ENCODE measurements at regions not wholly inside any gene's neighbourhood (a gene's known extent, or its start where the extent isn't known, plus 50 kb on each side); places are given as distances from the start of the nearest gene placed in this dataset.

DNA sequence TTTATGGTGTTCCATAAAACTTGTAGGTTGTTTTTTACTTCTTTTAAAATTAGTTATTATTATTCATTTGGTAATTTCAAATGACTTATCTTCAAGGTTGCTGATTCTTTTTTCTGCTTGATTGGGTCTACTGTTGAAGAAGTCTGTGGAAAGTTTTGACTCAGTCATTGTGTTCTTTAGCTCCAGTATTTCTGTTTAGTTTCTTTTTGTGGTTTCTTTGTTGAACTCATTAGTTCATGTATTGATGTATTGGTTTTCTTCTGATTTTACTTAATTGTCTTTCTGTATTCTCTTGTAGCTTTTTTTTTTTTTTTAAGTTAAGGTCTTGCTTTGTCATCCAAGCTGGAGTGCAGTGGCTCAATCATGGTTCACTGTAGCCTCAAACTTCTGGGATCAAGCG, 345.4 kb upstream of the MEF2C start:
- H3K4me3 ChIP-seq (ENCODE audit: low read depth, low read length) = no peak overlapping the region
- TF ChIP-seq CTCF (IDR thresholded peaks at IDR 0.05; ENCODE audit: low read depth, low read length) = no peak

DNA sequence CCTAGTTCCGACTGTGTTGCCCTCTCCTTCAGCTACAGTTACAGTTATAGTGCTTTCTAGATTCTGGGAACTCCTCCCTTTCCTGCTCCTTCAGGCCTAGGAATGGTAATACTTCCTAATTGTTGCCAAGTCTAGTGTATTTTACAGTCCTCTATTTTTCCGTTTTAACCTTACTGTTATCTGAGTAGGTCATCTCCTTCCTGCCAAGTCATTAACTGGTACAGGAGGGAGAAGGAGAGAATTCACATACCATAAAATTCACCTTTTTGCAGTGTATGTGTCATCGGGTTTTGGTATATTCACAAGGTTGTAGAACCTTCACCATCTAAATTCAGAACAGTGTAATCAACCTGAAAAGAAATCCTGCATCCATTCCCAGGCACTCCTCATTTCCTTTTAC, 335.4 kb upstream of the MEF2C start:
- H3K4me3 ChIP-seq (ENCODE audit: low read depth, low read length) = no peak overlapping the region
- TF ChIP-seq CTCF (IDR thresholded peaks at IDR 0.05; ENCODE audit: low read depth, low read length) = no peak

DNA sequence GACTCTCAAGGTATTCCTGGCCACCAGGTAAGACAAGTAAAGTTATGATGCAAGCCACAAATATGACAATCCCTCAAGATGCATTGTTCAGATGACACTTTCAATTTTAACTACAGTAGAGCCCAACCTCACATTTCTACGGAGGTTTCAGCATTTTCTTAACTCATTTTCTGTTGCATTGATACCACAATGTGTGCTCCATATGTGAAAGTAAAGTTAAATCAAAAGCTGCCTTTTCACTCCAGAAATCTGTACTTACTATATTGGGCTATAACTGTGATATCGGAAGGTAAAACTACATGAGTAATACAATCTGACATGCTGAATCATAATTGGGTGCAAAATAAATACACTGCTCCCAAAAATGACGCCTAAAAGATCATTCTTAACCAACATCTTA, 333.6 kb upstream of the MEF2C start:
- no peak overlapping the region for H3K4me3 ChIP-seq (ENCODE audit: low read depth, low read length)
- TF ChIP-seq CTCF (IDR thresholded peaks at IDR 0.05; ENCODE audit: low read depth, low read length) = no peak

DNA sequence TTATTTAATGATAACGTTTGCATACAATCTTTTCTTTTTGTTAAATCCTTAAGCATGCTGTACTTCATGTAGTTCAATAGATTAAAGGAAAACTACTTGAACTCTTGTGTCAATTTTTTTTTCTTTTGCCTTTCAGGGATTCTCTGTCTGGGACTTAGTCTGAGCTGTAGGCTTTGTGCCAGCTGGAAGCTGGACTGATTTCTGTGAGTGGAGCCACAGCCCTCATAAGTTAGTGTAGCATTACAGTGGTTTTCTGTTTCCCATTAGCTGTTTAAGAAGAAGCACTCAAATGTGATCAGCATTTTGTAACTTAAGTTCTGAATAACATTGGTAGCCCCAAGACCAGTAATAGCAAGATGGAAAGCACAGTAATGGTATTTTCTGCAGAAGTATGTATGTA, 330.6 kb upstream of the MEF2C start:
- no peak overlapping the region for H3K4me3 ChIP-seq (ENCODE audit: low read depth, low read length)
- TF ChIP-seq CTCF (IDR thresholded peaks at IDR 0.05; ENCODE audit: low read depth, low read length) = no peak

DNA sequence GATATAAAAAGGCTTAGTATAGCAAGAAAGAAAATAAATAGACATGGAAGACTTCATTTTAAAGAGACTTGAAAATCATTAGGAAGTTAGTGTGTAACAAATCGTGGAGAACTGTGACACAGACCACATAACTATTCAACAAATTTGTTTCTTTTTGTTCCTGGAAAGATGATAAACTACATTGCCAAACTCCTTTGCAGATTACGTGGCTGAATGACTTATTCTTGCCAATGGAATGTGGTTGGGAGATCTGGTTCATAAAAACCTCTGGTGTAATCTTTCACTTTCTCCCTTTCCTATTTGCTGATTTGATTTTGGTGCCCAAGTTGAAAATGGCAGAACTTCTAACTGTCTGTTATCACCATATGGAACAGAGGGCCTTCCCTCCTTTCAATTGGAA, 328.9 kb upstream of the MEF2C start:
- no peak overlapping the region for H3K4me3 ChIP-seq (ENCODE audit: low read depth, low read length)
- TF ChIP-seq CTCF (IDR thresholded peaks at IDR 0.05; ENCODE audit: low read depth, low read length) = no peak

DNA sequence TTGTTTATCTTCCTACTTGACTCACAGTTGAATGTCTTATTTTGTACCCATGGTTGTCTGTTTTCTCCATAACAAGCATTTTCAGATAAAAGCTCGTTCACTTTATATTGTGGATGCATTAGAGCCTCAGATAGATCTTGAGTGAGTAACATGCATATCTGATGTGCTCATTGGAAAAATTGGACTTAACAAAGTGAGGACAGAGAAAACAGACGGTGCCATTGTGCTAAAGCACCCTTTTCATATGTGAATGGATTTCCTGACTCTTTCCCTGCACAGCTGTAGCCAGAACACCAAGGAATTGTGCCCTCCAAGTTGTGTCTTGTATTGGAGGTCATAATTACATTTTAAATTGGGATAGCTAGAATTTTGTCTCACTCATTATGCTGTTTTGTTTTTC, 325.8 kb upstream of the MEF2C start:
- TF ChIP-seq CTCF (IDR thresholded peaks at IDR 0.05; ENCODE audit: low read depth, low read length) = no peak
- no peak overlapping the region for H3K4me3 ChIP-seq (ENCODE audit: low read depth, low read length)

GRCh38 chr5:89208392-89208791, 325.4 kb upstream of the MEF2C start:
- H3K4me3 ChIP-seq (ENCODE audit: low read depth, low read length) = no peak overlapping the region
- no peak for TF ChIP-seq CTCF (IDR thresholded peaks at IDR 0.05; ENCODE audit: low read depth, low read length)

Data from WI38 (cell line).